HepG2 (cell line): ENCODE measurements at regions not wholly inside any gene's neighbourhood (a gene's known extent, or its start where the extent isn't known, plus 50 kb on each side); places are given as distances from the start of the nearest gene placed in this dataset.

ENCODE experiments used
- BCL6 ChIP-seq: IDR thresholded peaks from 2 replicates; pipeline ENCODE4 v1.6.1; 2016; ENCODE audit warnings: missing genetic modification reagents, missing compliant biosample characterization
- HHEX ChIP-seq: IDR thresholded peaks from 2 replicates; pipeline ENCODE4 v1.6.1; 2016; ENCODE audit warnings: control low read depth
- MAX ChIP-seq: IDR thresholded peaks from 2 replicates; pipeline ENCODE4 v1.6.1; 2012; ENCODE audit warnings: inconsistent platforms
- MTA1 ChIP-seq: sonication (generic); formaldehyde crosslinking; IDR thresholded peaks from 2 replicates; pipeline ENCODE4 v1.4.0; 2020; ENCODE audit warnings: missing genetic modification reagents, mild to moderate bottlenecking, borderline replicate concordance
- NFE2 ChIP-seq: sonication (generic); formaldehyde crosslinking; IDR thresholded peaks from 2 replicates; pipeline ENCODE4 v1.4.0; 2020; ENCODE audit warnings: missing genetic modification reagents
- PAXIP1 ChIP-seq: sonication (generic); formaldehyde crosslinking; conservative IDR thresholded peaks from 2 replicates; pipeline ENCODE4 v1.4.0; 2020; ENCODE audit warnings: mild to moderate bottlenecking, missing genetic modification reagents, moderate library complexity
- RAD51 ChIP-seq: fragments of 450-650 bp; IDR thresholded peaks from 2 replicates; pipeline ENCODE4 v1.6.1; 2016; ENCODE audit warnings: borderline replicate concordance
- REPIN1 ChIP-seq: sonication (generic); formaldehyde crosslinking; IDR thresholded peaks from 2 replicates; pipeline ENCODE4 v1.8.0; 2022; ENCODE audit warnings: missing genetic modification reagents, low read depth, mild to moderate bottlenecking, borderline replicate concordance
- TARDBP ChIP-seq: sonication (generic); formaldehyde crosslinking; IDR thresholded peaks from 2 replicates; pipeline ENCODE4 v1.8.0; 2022; ENCODE audit warnings: mild to moderate bottlenecking, missing genetic modification reagents
- TBP ChIP-seq: sonication (generic); formaldehyde crosslinking; IDR thresholded peaks from 2 replicates; pipeline ENCODE4 v1.5.0; 2020; ENCODE audit warnings: missing genetic modification reagents
- ZBTB34 ChIP-seq: sonication (generic); formaldehyde crosslinking; IDR thresholded peaks from 2 replicates; pipeline ENCODE4 v1.8.0; 2022; ENCODE audit warnings: mild to moderate bottlenecking, missing genetic modification reagents
- ZBTB49 ChIP-seq: sonication (generic); formaldehyde crosslinking; IDR thresholded peaks from 2 replicates; pipeline ENCODE4 v1.4.0; 2020; ENCODE audit warnings: missing genetic modification reagents, borderline replicate concordance
- ZNF251 ChIP-seq: sonication (generic); formaldehyde crosslinking; IDR thresholded peaks from 2 replicates; pipeline ENCODE4 v1.9.0; 2021; ENCODE audit warnings: mild to moderate bottlenecking, missing genetic modification reagents
- ZNF276 ChIP-seq: sonication (generic); formaldehyde crosslinking; IDR thresholded peaks from 2 replicates; pipeline ENCODE4 v1.4.0; 2020; ENCODE audit warnings: mild to moderate bottlenecking, low read depth, missing genetic modification reagents
- ZSCAN5A ChIP-seq: sonication (generic); formaldehyde crosslinking; IDR thresholded peaks from 2 replicates; pipeline ENCODE4 v1.8.0; 2022; ENCODE audit warnings: mild to moderate bottlenecking, missing genetic modification reagents, borderline replicate concordance

- TF ChIP-seq ZBTB49 (CRISPR knock-in tag): no peak
- TF ChIP-seq MTA1 (CRISPR knock-in tag): no peak
- TF ChIP-seq ZNF251 (CRISPR knock-in tag): no peak
- 0 out of 2 replicates have a peak, but pooled peaks have one; percentile 25 for TF ChIP-seq BCL6
- TF ChIP-seq HHEX (CRISPR knock-in tag): no peak
- TF ChIP-seq ZSCAN5A (CRISPR knock-in tag): no peak
- peak; percentile 27; the same call in 1 of the 2 replicates for TF ChIP-seq TARDBP (CRISPR knock-in tag)
- no peak for TF ChIP-seq NFE2 (CRISPR knock-in tag)
- TF ChIP-seq RAD51: no peak
- peak; percentile 38; the same call in 1 of the 2 replicates for TF ChIP-seq REPIN1
- peak; percentile 66 for TF ChIP-seq PAXIP1 (CRISPR knock-in tag)
- TF ChIP-seq ZBTB34 (CRISPR knock-in tag): peak; percentile 68
- TF ChIP-seq ZNF276: no peak
- no peak for TF ChIP-seq TBP (CRISPR knock-in tag)
- TF ChIP-seq MAX: peak; percentile 62
These were observed 220.6 kb upstream of the ZC4H2 start (continued) for GRCh38 chrX:65196758-65197360.
